ENCODE measurements at regions not wholly inside any gene's neighbourhood (a gene's known extent, or its start where the extent isn't known, plus 50 kb on each side); places are given as distances from the start of the nearest gene placed in this dataset.
"Not testable (repeated sequence)": the region's sequence is repeated elsewhere in the genome, so short reads cannot be mapped to it uniquely, and the experiment has no call there.

GRCh38 chr2:13649918-13650317, 933.2 kb downstream of the TRIB2 start:
- no peak for DNase-seq

GRCh38 chr2:13650586-13651180, 933.9 kb downstream of the TRIB2 start:
- no peak for DNase-seq

GRCh38 chr2:13651684-13652131, 935.0 kb downstream of the TRIB2 start:
- DNase-seq, result no peak

GRCh38 chr2:13652531-13653313, 936.0 kb downstream of the TRIB2 start:
- no peak for DNase-seq

GRCh38 chr2:13654416-13654815, 937.7 kb downstream of the TRIB2 start:
- DNase-seq, result no peak

GRCh38 chr2:13660231-13660630, 943.5 kb downstream of the TRIB2 start:
- DNase-seq, result no peak

- no peak for DNase-seq
Observed at GRCh38 chr2:13662055-13662454, 945.3 kb downstream of the TRIB2 start.

GRCh38 chr2:13666582-13667414, 950.1 kb downstream of the TRIB2 start:
- DNase-seq, result no peak

GRCh38 chr2:13667415-13667757, 950.6 kb downstream of the TRIB2 start:
- no peak for DNase-seq

GRCh38 chr2:13669607-13670006, 952.9 kb downstream of the TRIB2 start:
- DNase-seq, result no peak

- DNase-seq, result not testable (repeated sequence)
Observed at GRCh38 chr2:13673821-13674220, 957.1 kb downstream of the TRIB2 start.

- no peak for DNase-seq
Observed at GRCh38 chr2:13676269-13676668, 956.2 kb upstream of the LRATD1 start.

GRCh38 chr2:13681936-13682335, 950.6 kb upstream of the LRATD1 start:
- DNase-seq, result no peak

GRCh38 chr2:13682540-13683272, 949.8 kb upstream of the LRATD1 start:
- no peak for DNase-seq

GRCh38 chr2:13686262-13686661, 946.3 kb upstream of the LRATD1 start:
- no peak for DNase-seq

- DNase-seq, result no peak
Observed at GRCh38 chr2:13694673-13695072, 937.8 kb upstream of the LRATD1 start.

- no peak for DNase-seq
Observed at GRCh38 chr2:13696601-13697000, 935.9 kb upstream of the LRATD1 start.

GRCh38 chr2:13698847-13699246, 933.7 kb upstream of the LRATD1 start:
- DNase-seq, result no peak

- not testable (repeated sequence) for DNase-seq
Observed at GRCh38 chr2:13699939-13700338, 932.6 kb upstream of the LRATD1 start.

- no peak for DNase-seq
Observed at GRCh38 chr2:13711154-13711553, 921.4 kb upstream of the LRATD1 start.

- DNase-seq, result no peak
Observed at GRCh38 chr2:13714466-13714865, 918.1 kb upstream of the LRATD1 start.

GRCh38 chr2:13725945-13726344, 906.6 kb upstream of the LRATD1 start:
- no peak for DNase-seq

- DNase-seq, result no peak
Observed at GRCh38 chr2:13745330-13745729, 887.2 kb upstream of the LRATD1 start.
